ENCODE measurements at regions not wholly inside any gene's neighbourhood (a gene's known extent, or its start where the extent isn't known, plus 50 kb on each side); places are given as distances from the start of the nearest gene placed in this dataset.

DNA sequence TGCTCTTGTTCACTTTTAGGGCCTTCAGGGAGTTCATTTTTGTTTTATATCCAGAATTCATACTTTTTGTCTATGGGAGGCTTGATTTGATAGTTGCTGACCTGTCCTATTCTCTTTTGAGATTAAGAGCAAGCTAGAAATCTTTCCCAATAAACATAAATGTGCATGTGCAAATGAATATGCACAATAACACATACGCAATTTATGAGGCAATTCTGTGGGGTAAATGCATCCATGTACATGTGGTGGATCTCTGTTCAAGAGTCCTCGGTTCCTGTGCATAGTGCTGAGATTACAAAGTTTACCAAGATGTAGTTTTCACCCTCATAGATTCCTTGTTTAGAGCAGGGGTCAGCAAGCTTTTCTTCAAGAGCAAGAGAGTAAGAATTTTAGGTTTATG lies 640.7 kb downstream of the EDEM1 start:
- no peak for TF ChIP-seq CTCF (IDR thresholded peaks at IDR 0.05; ENCODE audit: borderline replicate concordance, insufficient read depth, low read depth, low read length)
- H3K4me3 ChIP-seq (ENCODE audit: low read depth, low read length) = no peak overlapping the region

GRCh38 chr3:5840056-5840455 lies 652.5 kb downstream of the EDEM1 start:
- no peak for TF ChIP-seq CTCF (IDR thresholded peaks at IDR 0.05; ENCODE audit: borderline replicate concordance, insufficient read depth, low read depth, low read length)
- no peak overlapping the region for H3K4me3 ChIP-seq (ENCODE audit: low read depth, low read length)

DNA sequence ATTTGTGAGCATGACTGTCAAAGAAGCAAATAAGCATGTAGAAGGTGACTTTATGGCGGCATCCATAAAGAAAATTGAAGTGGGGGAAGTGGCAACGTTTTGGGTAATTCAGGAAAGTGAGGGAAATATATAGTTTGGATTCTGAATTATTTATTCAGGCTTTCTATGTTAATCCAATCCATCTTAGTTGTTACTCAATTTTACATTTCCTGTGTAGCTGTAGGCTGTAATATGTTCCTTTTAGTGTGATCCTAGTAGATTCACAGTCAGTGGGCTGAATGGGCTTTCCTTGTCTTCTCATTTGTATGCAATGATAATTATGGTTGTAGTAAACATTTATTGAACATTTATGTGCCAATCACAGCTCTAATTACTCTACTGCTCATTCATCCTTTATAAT lies 654.1 kb downstream of the EDEM1 start:
- no peak for TF ChIP-seq CTCF (IDR thresholded peaks at IDR 0.05; ENCODE audit: borderline replicate concordance, insufficient read depth, low read depth, low read length)
- no peak overlapping the region for H3K4me3 ChIP-seq (ENCODE audit: low read depth, low read length)

GRCh38 chr3:5846261-5846660 lies 658.8 kb downstream of the EDEM1 start:
- TF ChIP-seq CTCF (IDR thresholded peaks at IDR 0.05; ENCODE audit: borderline replicate concordance, insufficient read depth, low read depth, low read length) = no peak
- H3K4me3 ChIP-seq (ENCODE audit: low read depth, low read length) = no peak overlapping the region

GRCh38 chr3:5861151-5861550 lies 673.6 kb downstream of the EDEM1 start:
- no peak overlapping the region for H3K4me3 ChIP-seq (ENCODE audit: low read depth, low read length)
- TF ChIP-seq CTCF (IDR thresholded peaks at IDR 0.05; ENCODE audit: borderline replicate concordance, insufficient read depth, low read depth, low read length) = no peak

- no peak for TF ChIP-seq CTCF (IDR thresholded peaks at IDR 0.05; ENCODE audit: borderline replicate concordance, insufficient read depth, low read depth, low read length)
- H3K4me3 ChIP-seq (ENCODE audit: low read depth, low read length) = no peak overlapping the region
Observed at GRCh38 chr3:5874931-5875341, 687.4 kb downstream of the EDEM1 start.

DNA sequence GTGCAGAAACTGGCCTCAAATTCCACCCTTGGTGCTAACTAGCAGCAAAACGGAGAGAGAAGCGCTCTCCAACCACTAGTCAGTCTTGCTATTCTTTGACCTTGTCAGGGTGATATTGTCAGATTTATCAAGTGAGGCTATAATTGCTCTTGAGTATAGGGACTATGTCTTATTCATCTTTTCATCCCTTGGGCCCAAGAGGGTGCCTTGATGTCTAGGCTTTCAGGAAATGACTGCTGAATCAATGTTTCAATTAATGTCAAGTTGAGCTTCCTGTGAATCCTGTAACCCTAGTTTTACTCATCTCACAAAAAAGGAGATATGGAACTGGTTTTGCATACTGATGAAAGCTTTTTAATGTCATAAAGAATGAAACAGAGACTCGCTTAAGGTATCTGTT lies 701.3 kb downstream of the EDEM1 start:
- no peak overlapping the region for H3K4me3 ChIP-seq (ENCODE audit: low read depth, low read length)
- no peak for TF ChIP-seq CTCF (IDR thresholded peaks at IDR 0.05; ENCODE audit: borderline replicate concordance, insufficient read depth, low read depth, low read length)
